ENCODE measurements at regions not wholly inside any gene's neighbourhood (a gene's known extent, or its start where the extent isn't known, plus 50 kb on each side); places are given as distances from the start of the nearest gene placed in this dataset.
"Not testable (repeated sequence)": the region's sequence is repeated elsewhere in the genome, so short reads cannot be mapped to it uniquely, and the experiment has no call there.

DNA sequence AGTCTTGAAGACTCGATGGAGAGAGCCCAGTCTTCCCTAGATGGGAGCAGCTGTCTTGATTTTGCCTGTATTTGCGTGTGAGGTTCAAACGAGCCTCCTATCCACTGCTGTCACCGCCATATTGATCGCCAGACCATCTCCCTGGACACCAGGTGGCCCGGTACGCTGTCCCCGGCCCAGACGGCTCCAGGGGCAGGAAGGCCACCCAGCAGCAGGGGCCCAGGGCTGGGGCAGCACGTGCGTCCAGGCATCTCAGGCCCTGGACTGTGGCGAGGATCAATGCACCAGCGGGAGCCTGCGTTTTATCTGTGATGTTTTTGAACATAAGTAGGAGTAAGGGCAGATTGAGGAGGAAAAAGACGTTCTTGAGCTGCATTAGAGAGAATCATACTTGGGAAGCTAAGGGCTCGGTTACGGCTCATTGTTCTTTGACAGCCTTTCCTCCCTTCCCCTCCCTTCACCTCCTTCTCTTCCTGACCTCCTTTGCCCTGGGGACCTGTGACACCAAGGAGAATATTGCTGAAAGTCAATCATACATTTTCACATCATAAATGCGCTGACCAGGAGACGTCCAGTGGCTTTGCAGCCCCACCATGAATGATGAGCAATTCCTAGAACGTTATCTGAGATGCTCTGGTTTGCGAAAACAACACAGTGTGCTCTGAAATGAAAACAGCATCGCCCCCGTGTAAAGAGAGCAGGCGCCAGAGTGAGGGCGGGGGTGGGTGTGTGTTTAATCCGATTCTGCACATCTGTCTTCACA, 711.2 kb upstream of the SALL3 start:
- DNase-seq (ENCODE audit: low read depth in 2 of 2), result no peak

- DNase-seq (ENCODE audit: low read depth in 2 of 2), result no peak
Observed at GRCh38 chr18:78271790-78272189, 707.8 kb upstream of the SALL3 start.

DNA sequence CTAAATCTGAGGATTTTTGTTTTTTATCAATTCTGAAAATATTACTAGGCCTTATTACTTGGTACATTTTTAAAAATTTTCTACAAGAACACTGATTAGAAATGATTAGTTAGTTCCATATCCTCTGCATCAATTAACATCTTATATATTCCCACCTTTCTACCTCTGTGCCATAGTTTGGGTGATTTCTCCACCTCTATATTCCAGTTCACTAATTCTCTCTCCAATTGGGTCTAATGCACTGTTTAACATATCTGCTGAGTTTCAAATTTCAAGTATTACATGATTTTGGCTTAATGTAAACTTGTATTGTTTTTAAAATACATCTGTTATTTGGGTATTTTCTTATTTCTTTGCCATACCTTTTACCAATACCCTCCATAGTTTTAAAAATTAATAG, 705.7 kb upstream of the SALL3 start:
- DNase-seq (ENCODE audit: low read depth in 2 of 2), result no peak

DNA sequence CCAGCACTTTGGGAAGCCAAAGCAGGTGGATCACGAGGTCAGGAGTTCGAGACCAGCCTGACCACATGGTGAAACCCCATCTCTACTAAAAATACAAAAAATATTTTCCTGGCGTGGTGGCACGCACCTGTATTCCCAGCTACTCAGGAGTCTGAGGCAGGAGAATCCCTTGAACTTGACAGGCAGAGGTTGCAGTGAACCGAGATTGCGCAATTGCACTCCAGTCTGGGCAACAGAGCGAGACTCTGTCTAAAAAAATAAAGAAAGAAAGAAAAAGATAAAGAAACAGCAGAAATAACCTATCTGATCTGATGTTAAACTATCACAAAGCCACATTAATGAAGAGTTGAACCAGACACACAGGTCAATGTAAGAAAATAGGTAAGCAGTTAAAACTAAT, 696.2 kb upstream of the SALL3 start:
- DNase-seq (ENCODE audit: low read depth in 2 of 2), result not testable (repeated sequence)

GRCh38 chr18:78292618-78293380, 686.8 kb upstream of the SALL3 start:
- DNase-seq (ENCODE audit: low read depth in 2 of 2), result no peak

GRCh38 chr18:78293540-78293939, 686.1 kb upstream of the SALL3 start:
- DNase-seq (ENCODE audit: low read depth in 2 of 2), result no peak

- no peak for DNase-seq (ENCODE audit: low read depth in 2 of 2)
Observed at GRCh38 chr18:78293940-78294541, 685.6 kb upstream of the SALL3 start.

GRCh38 chr18:78295262-78295661, 684.4 kb upstream of the SALL3 start:
- DNase-seq (ENCODE audit: low read depth in 2 of 2), result no peak

DNA sequence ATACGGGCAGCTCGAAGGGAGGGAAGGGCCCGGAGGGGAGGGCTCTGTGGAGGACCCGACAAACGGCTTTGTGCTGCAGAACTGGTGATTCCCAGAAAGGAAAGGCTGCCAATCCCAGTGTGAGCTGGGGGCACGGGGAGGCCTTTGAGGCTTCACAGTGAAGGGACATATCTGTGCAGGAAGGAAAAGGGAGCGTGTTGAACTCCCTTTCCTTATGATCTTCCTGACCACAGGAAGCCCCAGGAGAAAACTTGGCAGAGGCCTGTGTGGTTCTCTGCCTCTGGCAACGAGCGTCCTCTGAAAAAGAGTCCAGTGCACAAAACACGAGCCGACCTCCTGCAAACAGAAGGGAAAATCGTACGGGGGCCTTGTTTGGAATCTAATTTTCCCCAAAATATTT, 683.5 kb upstream of the SALL3 start:
- DNase-seq (ENCODE audit: low read depth in 2 of 2), result no peak

GRCh38 chr18:78297048-78297447, 682.6 kb upstream of the SALL3 start:
- DNase-seq (ENCODE audit: low read depth in 2 of 2), result no peak

GRCh38 chr18:78303519-78304191, 676.0 kb upstream of the SALL3 start:
- DNase-seq (ENCODE audit: low read depth in 2 of 2), result no peak

- DNase-seq (ENCODE audit: low read depth in 2 of 2), result no peak
Observed at GRCh38 chr18:78304192-78305164, 675.1 kb upstream of the SALL3 start.

- no peak for DNase-seq (ENCODE audit: low read depth in 2 of 2)
Observed at GRCh38 chr18:78305789-78306188, 673.8 kb upstream of the SALL3 start.

GRCh38 chr18:78309307-78309706, 670.3 kb upstream of the SALL3 start:
- DNase-seq (ENCODE audit: low read depth in 2 of 2), result no peak

DNA sequence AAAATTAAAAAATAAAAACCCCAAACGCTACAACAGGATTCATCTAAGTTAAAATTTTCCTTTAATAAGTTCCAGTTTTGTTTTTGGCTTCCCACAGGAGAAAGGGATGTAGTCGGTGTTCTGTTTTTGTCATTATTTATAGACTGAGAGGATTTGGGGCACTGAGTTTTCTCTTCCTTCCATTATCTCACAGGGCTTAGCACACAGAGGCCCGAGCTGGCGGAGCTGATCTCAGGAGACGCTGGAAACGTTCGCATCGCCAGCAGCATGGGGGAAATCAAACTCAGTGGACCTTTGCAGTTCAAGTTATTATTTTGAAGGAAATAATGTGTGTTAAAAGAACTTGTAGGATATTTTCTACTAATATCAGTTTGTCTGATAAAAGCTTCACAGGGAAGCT, 669.7 kb upstream of the SALL3 start:
- no peak for DNase-seq (ENCODE audit: low read depth in 2 of 2)

- no peak for DNase-seq (ENCODE audit: low read depth in 2 of 2)
Observed at GRCh38 chr18:78319264-78319663, 660.4 kb upstream of the SALL3 start.

GRCh38 chr18:78319961-78320360, 659.7 kb upstream of the SALL3 start:
- no peak for DNase-seq (ENCODE audit: low read depth in 2 of 2)

- no peak for DNase-seq (ENCODE audit: low read depth in 2 of 2)
Observed at GRCh38 chr18:78321402-78321801, 658.2 kb upstream of the SALL3 start.

GRCh38 chr18:78323453-78324197, 656.0 kb upstream of the SALL3 start:
- DNase-seq (ENCODE audit: low read depth in 2 of 2), result no peak

DNA sequence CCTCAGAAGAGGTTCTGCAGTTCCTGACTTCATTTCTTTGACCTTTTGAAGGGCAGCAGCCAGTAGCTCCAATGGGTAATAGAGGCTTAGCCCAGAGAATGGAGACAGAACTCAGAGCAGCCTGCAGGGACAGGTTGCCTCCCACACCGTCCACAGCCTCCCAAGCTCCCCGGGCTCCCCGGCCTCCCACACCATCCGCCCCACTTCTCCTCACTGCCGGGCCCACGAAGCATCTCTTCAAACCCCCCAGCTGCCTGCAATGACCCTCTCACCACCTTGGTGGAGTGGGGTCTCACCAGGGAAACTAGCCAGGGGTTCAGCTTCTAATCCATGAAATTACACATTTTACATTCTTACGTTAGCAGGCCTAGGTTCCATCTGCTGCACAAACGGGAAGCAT, 652.0 kb upstream of the SALL3 start:
- no peak for DNase-seq (ENCODE audit: low read depth in 2 of 2)

Measured in activated CD4-positive, alpha-beta T cell treated with anti-CD3 and anti-CD28 coated beads for 24 hours (primary cell).